NOMO-1 (cell line): ENCODE measurements at regions not wholly inside any gene's neighbourhood (a gene's known extent, or its start where the extent isn't known, plus 50 kb on each side); places are given as distances from the start of the nearest gene placed in this dataset.
"Not testable (repeated sequence)": the region's sequence is repeated elsewhere in the genome, so short reads cannot be mapped to it uniquely, and the experiment has no call there.

Source experiments
- DNase-seq, 2 experiments: peaks; one replicate each; lab custom pipeline; 2025; ENCODE audit not compliant: unreplicated experiment in 2 of 2; lab: John Stamatoyannopoulos, UW

DNA sequence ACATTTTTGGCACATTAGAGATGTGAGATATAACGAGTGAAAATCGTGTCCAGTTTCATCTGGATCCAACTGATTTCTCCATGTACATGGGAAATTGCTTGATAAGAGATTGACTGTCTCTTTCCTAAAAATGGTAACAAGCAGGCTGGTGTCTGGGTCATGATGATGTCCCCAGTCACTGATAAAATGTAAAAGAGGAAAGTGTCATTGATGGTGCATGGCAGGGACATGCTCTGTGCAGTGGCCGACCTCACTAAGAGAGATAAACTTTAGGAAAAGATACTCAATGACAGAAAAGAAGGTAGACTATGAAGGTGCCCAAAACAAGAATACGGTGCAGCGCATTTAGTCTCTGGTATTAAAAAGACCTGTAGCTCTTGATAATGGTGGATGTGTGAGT lies 1517.5 kb downstream of the RPIA start:
- no peak for DNase-seq

DNA sequence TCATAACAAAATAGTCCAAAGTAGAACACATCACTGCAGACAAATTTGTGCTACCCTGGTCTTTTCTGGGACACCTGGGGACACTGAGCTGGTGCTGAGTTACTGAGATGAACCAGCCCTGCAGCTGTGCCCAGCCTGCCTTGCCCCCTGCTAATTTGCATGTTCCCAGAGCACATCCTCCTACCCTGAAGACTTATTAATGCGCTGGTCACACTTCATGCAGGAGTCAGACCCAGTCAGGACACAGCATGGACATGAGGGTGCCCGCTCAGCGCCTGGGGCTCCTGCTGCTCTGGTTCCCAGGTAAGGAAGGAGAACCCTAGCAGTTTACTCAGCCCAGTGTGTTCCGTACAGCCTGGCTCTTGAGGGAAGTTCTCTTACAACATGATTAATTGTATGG lies 1518.3 kb downstream of the RPIA start:
- no peak for DNase-seq

DNA sequence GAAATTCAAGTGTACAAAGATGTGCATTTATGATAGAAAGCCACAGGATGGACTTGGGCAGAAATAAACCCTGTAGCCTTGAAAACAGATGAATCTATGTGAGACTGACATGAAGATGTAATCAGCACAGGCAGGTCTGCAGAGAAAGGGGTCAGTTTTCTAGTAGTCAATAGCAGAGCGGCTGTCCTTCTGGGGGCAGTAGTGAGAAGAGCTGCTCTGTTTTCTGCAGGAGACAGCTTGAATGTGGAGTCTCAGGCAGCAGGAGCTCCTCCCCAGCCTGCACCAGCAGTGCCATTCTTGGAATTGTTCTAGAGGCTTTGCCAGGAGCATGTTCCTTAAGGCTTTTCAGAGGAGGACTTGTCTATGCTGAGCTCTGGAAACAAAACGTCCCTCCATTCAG lies 1524.4 kb downstream of the RPIA start:
- not testable (repeated sequence) for DNase-seq

DNA sequence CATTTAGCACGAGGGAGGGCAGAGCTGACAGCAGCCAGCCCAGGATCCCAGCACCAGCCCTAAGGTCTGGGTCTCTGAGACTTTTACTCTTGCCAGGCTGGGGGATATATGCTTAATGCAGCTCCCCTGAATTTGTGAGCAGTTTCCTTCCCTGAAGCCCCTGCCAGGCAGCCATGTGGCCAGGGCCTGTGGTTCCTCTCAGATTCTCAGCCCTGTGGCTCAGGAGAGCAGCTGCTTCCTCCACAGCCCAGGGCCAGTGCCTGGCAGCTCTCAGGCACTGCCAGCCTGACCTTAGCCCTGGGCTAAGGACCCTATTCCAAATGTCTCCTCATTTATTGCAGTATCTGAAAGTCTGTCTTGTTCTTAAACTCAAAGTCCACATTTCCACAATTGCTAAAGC lies 1525.3 kb downstream of the RPIA start:
- not testable (repeated sequence) for DNase-seq

DNA sequence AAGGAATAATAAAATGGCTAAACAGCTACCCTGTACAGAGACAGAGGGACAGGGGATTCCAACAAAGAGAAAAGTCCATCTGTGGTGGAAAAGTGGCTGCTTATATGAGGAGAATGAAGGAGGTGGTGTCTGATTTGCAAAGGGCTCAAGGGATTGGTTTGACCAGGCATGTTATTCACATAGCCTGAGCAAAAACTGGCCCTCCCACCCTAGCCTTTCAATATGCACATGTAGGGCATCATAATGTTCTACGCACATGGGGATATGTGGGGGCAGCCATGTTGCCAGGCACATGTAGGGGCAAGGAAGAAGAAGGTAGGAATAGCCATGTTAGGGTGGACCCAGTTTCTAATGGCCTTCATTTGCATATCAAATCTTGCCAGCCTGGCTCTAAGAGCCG lies 1527.1 kb downstream of the RPIA start:
- DNase-seq: not testable (repeated sequence)

DNA sequence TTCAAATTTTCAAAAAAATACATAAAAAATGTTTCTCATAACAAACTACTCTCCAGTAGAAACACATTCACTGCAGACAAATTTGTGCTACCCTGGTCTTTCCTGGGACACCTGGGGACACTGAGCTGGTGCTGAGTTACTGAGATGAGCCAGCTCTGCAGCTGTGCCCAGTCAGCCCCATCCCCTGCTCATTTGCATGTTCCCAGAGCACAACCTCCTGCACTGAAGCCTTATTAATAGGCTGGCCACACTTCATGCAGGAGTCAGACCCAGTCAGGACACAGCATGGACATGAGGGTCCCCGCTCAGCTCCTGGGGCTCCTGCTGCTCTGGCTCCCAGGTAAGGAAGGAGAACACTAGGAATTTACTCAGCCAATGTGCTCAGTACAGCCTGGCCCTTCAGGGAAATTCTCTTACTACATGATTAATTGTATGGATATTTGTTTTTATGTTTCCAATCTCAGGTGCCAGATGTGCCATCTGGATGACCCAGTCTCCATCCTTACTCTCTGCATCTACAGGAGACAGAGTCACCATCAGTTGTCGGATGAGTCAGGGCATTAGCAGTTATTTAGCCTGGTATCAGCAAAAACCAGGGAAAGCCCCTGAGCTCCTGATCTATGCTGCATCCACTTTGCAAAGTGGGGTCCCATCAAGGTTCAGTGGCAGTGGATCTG lies 1529.3 kb downstream of the RPIA start:
- DNase-seq: not testable (repeated sequence)

DNA sequence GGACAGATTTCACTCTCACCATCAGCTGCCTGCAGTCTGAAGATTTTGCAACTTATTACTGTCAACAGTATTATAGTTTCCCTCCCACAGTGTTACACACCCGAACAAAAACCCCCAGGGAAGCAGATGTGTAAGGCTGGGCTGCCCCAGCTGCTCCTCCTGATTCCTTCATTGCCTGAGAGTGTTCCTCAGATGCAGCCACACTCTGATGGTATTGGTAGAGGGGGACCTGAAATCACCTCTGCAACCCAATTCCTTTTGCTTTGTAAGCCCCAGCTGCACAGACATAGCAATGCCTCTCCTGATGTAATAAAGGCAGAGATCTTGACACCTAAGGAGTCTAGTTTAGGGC lies 1529.8 kb downstream of the RPIA start:
- no peak for DNase-seq

DNA sequence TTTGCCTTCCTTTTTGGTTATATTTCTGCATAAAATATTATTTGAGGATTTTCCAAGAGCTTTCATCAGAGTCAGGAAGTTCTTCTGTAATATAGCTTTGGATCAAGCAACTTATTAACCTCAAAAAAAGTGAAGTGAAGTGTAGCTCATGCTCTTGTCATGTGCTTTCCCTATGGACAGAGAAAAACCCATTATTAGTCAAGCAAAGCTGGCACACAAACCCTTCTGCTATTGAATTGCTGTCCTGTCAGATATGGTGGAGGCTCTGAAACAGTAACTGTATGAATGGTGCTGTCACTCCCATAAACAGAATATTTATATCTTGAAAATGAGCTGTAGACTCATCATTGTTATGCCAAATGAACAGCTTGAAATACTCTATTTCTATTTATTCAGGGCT lies 1533.3 kb downstream of the RPIA start:
- not testable (repeated sequence) for DNase-seq

DNA sequence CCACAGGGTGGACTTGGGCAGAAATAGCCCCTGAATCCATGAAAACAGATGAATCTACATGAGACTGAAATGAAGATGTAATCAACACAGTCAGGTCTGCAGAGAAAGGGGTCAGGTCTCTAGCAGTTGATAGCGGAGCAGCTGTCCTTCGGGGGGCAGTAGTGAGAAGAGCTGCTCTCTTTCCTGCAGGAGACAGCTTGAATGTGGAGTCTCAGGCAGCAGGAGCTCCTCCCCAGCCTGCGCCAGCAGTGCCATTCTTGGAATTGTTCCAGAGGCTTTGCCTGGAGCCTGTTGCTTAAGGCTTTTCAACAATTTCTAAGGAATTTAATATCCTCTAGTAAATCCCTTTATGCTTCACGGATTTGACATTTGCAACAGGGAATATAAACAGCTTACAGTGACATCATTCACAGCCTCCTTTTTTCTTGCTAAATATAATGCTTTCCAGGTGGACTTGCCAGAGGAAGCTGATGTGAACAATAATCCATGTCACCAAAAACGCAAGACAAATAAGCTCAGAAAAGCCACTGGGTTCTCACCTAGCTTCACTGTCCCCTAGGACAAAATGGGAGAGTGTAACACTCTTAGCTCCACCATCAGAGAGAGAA lies 1535.1 kb downstream of the RPIA start:
- not testable (repeated sequence) for DNase-seq

DNA sequence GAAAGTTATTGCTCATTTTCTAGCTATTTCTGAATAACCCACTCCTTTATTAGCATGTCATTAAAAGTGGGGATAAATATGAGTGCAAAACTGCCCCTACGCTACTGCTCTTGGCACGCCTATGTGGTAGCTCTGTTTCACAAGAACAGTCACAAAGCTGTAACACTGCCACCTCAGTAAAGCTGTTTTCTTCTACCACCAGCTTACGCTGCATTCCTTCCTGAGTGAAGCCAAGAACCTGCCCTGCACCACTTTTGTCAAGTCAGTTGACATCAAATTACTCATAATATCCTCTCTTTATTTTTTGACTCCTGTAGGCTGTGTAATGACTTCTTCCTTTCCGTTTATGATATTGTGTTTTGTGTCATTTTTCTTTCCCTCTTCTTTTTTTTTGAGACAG lies 1539.7 kb downstream of the RPIA start:
- DNase-seq: not testable (repeated sequence)

DNA sequence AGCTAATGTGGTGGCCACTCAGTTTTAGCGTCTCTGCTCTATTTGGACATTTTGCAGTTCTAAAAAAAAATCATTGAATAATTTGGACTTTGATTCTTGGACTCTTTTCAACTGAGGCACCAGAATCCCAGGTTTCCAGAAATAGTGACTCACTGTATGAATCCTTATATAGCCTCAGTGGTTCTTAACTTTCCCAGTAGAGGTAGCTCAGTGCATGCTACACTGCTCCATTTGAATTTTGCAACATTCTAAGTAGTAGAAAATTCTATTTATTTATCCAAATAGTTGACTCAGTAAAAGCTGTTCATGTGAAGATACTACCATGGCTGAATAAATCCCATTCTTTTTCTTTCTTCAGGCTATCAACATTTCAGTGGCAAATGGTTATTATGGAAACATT lies 1544.0 kb downstream of the RPIA start:
- not testable (repeated sequence) for DNase-seq

DNA sequence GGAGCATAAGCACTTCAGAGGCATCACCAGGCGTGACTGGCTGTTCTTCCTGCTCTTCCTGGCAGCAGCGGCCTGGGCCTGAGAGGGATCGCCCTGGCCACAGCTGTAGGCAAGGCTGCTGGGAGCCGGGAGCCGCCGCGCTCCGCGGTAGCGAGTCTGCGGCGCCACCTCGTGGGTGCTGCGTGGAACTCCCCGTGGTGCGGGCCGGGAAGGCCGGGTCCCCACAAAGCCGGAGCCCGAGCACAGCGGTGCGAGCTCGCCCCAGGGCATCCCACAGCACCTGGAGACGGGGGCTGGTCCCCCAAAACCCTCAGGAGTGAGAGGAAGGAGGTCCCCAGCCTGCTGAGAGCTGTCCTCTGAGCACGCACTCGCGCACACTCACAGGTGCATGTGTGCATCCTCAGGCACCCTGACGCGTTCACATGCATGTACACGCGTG lies 1546.5 kb downstream of the RPIA start:
- not testable (repeated sequence) for DNase-seq

DNA sequence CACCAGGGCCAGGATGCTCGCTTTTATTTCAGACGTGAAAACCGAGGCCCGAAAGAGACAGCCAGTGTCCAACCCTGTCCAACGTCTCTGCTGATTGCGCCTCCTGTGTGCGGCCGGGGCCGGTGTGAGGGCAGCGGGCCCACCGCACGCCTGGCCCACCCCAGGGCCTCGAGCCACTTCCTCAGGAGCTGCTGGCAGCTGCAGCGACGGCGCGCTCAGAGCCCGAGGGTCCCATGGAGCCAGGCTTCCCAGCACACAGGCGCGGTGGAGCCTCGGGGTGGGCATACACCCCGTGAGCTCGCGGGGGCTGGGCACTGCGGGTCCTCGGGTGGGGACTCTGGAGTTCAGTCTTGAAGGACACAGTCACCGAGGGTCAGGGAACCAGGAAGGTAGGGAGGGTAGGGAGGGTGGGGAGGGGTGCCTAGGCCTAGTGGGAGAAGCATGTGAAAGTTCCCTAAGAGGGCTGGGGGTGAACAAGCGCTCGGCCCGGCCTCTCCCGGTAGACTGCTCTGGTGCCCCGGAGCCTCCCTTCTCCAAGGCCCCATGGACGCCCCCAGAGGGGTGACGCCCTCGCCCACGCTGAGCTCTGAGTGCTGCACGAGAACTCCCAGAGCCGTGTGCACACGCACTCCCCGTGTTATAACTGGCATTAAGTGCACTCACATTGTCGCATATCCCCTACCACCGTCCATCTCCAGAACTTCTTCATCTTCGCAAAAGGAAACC lies 1547.2 kb downstream of the RPIA start:
- DNase-seq: not testable (repeated sequence)

DNA sequence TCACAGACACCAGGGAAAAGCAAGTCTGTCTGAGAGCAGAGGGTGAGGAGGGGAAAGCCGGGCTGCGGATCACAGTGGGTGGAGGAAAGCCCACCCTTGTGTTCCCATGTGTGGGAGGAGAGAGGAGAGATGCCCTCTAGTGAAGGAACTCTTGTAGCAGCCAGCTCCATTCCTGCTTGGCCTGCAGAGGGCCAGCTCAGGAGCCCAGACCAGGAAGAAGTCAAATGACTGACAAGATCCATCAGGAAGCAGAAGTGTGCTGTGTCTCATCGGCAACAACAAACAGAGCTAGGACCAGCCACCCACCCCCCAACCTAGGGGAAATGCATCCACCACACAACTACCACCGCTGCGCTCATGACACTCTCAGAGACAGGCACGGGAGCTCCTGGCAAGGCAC lies 1548.3 kb downstream of the RPIA start:
- not testable (repeated sequence) for DNase-seq

DNA sequence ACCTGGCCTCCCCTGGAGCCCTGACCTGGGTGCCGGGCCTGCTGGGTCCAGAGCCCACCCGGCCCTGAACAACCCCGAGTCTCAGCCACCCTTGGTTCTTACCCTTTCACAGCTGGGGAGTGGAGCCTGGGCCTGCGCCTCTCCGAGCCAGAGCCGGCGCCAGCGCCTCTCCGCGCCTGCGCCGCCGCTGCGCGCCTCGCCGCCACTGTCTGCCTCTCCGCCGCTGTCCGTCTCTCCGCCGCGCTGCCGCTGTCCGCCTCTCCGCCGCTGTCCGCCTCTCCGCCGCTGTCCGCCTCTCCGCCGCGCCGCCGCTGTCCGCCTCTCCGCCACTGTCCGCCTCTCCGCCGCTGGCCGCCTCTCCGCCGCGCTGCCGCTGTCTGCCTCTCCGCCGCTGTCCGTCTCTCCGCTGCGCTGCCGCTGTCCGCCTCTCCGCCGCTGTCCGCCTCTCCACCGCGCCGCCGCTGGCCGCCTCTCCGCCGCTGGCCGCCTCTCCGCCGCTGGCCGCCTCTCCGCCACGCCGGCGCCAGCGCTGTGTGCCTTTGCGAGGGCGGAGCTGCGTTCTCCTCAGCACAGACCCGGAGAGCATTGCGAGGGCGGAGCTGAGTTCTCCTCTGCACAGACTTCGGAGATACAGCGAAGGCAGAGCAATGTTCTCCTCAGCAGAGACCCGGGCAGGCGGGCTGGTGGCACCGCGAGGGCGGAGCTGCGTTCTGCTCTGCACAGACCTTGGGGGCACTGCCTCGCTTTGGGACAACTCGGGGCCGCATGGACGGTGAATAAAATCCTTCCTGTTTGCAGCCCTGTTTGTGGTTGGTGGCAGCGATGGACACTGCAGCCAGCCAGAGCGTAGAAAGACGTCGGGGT lies 1553.7 kb downstream of the RPIA start:
- DNase-seq: not testable (repeated sequence)

DNA sequence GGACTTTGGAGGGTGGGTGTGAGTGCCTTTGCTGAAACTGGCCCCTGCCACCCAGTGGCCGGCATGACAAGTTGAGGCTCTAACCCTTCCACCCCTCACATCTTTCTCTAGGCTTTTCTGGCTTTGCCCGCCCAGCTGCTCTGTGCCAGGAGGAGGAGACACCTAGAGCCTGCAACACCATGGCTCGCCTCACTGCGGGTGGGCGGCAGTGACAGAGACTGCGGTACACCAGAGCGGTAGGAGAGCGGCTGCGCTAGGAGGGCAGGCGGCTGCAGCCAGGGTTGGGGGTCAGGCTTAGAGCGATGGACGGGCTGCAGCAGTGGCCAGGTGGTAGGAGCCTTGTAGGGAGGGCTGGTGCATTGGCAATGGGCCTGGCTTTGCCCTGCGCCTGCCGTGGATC lies 1556.9 kb downstream of the RPIA start:
- DNase-seq: not testable (repeated sequence)

DNA sequence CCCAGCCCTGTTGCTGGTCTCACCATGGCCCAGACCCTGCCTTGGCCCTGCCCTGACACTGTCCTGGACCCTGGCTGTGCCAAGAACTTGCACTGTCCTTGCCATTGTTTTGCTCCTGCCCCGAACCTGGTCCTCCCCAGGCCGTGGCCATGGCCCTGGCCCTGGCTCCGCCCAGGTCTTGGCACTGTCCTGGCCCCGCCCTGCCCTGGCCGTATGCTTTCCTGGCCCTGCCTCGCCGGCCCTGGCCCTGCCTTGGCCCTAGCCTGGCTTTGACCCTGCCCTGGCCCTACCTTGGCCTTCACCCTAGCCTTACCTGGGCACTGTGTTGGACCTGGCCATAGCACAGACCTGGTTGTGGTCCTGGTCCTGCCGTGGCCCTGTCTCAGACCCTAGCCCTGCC lies 1558.9 kb downstream of the RPIA start:
- DNase-seq: not testable (repeated sequence)

DNA sequence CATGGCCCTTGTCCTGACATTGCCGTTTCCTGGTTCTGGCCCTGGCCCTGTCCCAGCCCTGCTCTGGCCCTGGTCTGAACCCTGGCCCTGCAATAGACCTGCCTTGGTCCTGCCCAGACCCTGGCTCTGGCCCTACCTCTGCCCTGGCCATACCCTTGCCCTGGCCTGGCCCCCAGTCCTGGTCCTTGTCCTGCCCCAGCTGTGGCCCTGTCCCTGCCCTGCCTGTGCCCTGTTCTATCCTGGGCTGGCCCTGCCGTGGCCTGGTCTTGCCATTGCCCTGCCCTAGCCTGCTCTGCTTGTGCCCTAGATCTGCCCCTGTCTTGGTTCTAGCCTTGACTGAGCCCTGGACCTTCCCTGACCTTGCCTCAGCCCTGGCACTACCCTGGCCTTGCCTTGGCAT lies 1560.1 kb downstream of the RPIA start:
- not testable (repeated sequence) for DNase-seq

DNA sequence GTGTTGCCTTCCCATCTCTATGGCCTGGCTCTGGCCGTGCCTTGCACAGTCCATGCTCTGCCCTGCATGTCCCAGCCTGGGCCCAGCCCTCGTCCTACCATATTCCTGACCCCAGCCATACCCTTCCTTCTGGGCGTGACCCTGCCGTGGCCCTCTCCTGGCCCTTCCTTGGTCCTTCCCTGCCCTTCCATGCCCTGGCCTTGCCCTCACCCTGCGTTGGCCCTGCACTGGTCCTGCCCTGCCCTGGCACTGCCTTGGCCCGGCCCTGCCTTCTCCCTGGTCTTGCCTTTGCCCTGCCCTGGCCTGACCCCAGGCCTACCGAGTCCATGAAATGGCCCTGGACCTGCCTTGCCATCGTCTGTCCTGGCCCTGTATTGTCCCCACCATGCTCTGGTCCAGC lies 1561.8 kb downstream of the RPIA start:
- DNase-seq: not testable (repeated sequence)

DNA sequence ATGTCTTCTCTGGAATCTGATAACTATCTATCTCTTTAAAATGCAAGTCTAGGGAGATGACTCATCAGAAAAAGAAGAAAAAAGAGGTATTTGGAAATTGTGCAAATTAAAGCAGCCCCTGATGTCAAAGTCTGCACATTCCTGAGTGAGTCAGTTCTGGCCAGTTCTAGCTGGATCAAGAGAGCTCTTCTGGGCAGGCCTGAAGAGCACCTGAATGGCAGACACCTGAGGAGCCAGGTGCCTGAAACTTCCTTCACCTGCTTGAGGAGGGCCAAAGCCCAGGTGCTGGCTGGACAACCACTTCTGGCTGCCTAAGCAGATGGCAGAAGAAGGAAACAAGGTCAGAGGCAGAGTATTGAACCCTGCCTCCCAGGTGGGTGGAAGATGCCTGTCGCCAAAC lies 1575.4 kb downstream of the RPIA start:
- not testable (repeated sequence) for DNase-seq

DNA sequence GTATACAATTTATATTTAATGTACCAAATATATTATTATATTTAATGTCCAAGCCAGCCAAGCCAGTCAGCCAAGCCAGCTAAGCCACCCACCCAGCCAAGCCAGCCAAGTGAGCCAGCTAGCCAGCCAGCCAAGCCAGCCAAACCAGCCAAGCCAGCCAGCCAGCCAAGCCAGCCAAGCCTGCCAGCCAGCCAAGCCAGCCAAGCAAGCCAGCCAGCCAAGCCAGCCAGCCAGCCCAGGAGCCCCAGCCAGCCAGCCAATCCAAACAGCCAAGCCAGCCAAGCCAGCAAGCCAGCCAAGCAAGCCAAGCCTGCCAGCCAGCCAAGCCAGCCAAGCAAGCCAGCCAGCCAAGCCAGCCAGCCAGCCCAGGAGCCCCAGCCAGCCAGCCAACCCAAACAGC lies 1596.3 kb downstream of the RPIA start:
- DNase-seq: not testable (repeated sequence)
